Smooth muscle cell (in vitro differentiated cells): ENCODE measurements at regions not wholly inside any gene's neighbourhood (a gene's known extent, or its start where the extent isn't known, plus 50 kb on each side); places are given as distances from the start of the nearest gene placed in this dataset.

ENCODE experiments used
- DNase-seq: peaks from one replicate; lab custom pipeline; 2025; ENCODE audit not compliant: unreplicated experiment; lab: John Stamatoyannopoulos, UW
- H2AFZ ChIP-seq: fragments of 200-600 bp; sonication (generic); 2 replicates; pipeline ENCODE4 v1.6.0; 2016; ENCODE audit warnings: antibody characterized with exemption, low read depth, mild to moderate bottlenecking
- H3F3A ChIP-seq: fragments of 200-600 bp; sonication (generic); 2 replicates; pipeline ENCODE4 v1.6.0; 2017; ENCODE audit warnings: antibody characterized with exemption, low read depth
- H3K27ac ChIP-seq: fragments of 200-600 bp; sonication (generic); 2 replicates; pipeline ENCODE4 v1.5.1; 2016; ENCODE audit warnings: low read depth, mild to moderate bottlenecking
- H3K27me3 ChIP-seq: fragments of 200-600 bp; sonication (generic); 2 replicates; pipeline ENCODE4 v1.6.1; 2016; ENCODE audit warnings: low read depth, mild to moderate bottlenecking
- H3K36me3 ChIP-seq: fragments of 200-600 bp; sonication (generic); 2 replicates; pipeline ENCODE4 v1.5.1; 2016; ENCODE audit warnings: low read depth
- H3K4me1 ChIP-seq: fragments of 200-600 bp; sonication (generic); 2 replicates; pipeline ENCODE4 v1.5.1; 2016; ENCODE audit warnings: low read depth
- H3K4me2 ChIP-seq: fragments of 200-600 bp; sonication (generic); 2 replicates; pipeline ENCODE4 v1.6.0; 2016; ENCODE audit warnings: mild to moderate bottlenecking
- H3K4me3 ChIP-seq: fragments of 200-600 bp; sonication (generic); 2 replicates; pipeline ENCODE4 v1.5.1; 2016; ENCODE audit warnings: mild to moderate bottlenecking
- H3K79me2 ChIP-seq: fragments of 200-600 bp; sonication (generic); 2 replicates; pipeline ENCODE4 v1.6.0; 2016; ENCODE audit warnings: low read depth, mild to moderate bottlenecking
- H3K9ac ChIP-seq: fragments of 200-600 bp; sonication (generic); 2 replicates; pipeline ENCODE4 v1.6.0; 2016; ENCODE audit warnings: low read depth
- H3K9me3 ChIP-seq: fragments of 200-600 bp; sonication (generic); replicated peaks from 2 replicates; pipeline ENCODE4 v1.5.1; 2016; ENCODE audit warnings: low read depth
- H4K20me1 ChIP-seq: fragments of 200-600 bp; sonication (generic); 2 replicates; pipeline ENCODE4 v1.6.0; 2016; ENCODE audit warnings: low read depth
- CTCF ChIP-seq: fragments of 200-600 bp; sonication (generic); IDR thresholded peaks from 2 replicates; pipeline ENCODE4 v1.5.1; 2017; ENCODE audit warnings: borderline replicate concordance, mild to moderate bottlenecking, antibody characterized with exemption; ENCODE audit not compliant: insufficient read depth, poor library complexity, severe bottlenecking
- WGBS: methylation state at CpG from one replicate; pipeline ENCODE4 v1.1.7; 2016; ENCODE audit warnings: low lambda C conversion rate; 5-methylcytosine and 5-hydroxymethylcytosine counted together

- no peaks in the 10 kb centered on the region for H3K79me2 ChIP-seq
- no peaks in the 10 kb centered on the region for H3F3A ChIP-seq
- H3K4me1 ChIP-seq: peaks cover 3% of the 10 kb centered on the region
- no peaks in the 10 kb centered on the region for H3K36me3 ChIP-seq
- no peak for DNase-seq
- no peak overlapping the region for H2AFZ ChIP-seq
- WGBS: 66% methylated on average over 5 of the region's 5 CpGs
- H3K27ac ChIP-seq: no peak overlapping the region
- no peaks in the 10 kb centered on the region for H4K20me1 ChIP-seq
- H3K27me3 ChIP-seq: peaks cover 19% of the 10 kb centered on the region
- H3K4me2 ChIP-seq: no peak overlapping the region
- H3K4me3 ChIP-seq: no peak overlapping the region
- no peak overlapping the region for H3K9ac ChIP-seq
- no peaks in the 10 kb centered on the region for H3K9me3 ChIP-seq
- no peak for TF ChIP-seq CTCF
Measured at GRCh38 chr11:4213746-4214145, 119.1 kb downstream of the RRM1 start.

- no peaks in the 10 kb centered on the region for H3K79me2 ChIP-seq
- H3K4me2 ChIP-seq: peak overlapping the region; percentile 79
- no peak for TF ChIP-seq CTCF
- peaks cover 19% of the 10 kb centered on the region for H3K27me3 ChIP-seq
- H3K4me3 ChIP-seq: peak overlapping the region; percentile 36
- no peaks in the 10 kb centered on the region for H4K20me1 ChIP-seq
- H3K9me3 ChIP-seq: no peaks in the 10 kb centered on the region
- no peak for DNase-seq
- H3K9ac ChIP-seq: no peak overlapping the region
- H3K4me1 ChIP-seq: peaks cover 3% of the 10 kb centered on the region
- H3F3A ChIP-seq: no peaks in the 10 kb centered on the region
- no peak overlapping the region for H3K27ac ChIP-seq
- H2AFZ ChIP-seq: peak overlapping the region; percentile 73
- 16% methylated on average over 24 of the region's 24 CpGs for WGBS
- no peaks in the 10 kb centered on the region for H3K36me3 ChIP-seq
Measured at GRCh38 chr11:4211991-4212390, 117.4 kb downstream of the RRM1 start.

DNA sequence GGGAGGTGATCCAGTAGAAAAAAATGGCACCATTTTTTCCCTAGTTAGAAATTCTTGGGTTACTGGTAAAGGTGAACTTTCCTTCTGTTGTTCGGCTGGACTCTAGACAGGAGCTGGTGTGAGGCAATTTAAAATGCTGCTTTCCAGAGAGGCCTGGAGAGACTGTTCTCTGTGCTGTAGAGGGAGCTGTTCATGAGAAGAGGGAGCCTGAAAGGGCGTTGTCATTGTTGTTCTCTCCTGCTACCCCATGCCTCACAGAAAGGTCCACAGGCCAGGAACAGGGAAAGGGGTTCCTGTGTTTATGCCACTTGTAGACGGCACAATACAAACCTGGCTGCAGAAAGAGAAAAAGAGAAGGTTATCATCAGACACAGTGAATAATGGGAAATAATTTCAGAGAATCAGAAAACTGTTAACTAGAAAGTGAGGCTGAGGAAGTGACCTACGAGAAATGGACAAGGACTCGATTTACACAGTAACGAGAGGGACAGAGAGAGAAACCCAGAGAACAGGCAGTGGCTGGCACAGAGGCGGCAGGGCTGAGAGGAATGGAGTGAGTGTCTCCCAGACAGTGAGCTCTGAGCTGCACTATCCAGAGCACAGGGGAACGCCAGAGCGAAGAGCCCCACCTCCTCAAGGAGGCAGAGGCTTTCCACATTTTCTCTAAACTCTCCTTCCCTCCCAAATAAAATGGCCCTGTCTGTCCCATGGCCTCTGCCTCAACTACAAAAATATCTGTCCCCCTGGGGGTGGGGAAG lies 109.2 kb downstream of the RRM1 start:
- Histone ChIP-seq H3K9me3 (no peaks in the 10 kb centered on the region), H3K79me2 (no peaks in the 10 kb centered on the region), H3K4me1 (no peaks in the 10 kb centered on the region), H4K20me1 (no peaks in the 10 kb centered on the region), H3K36me3 (no peaks in the 10 kb centered on the region), H3K27me3 (no peaks in the 10 kb centered on the region), H3F3A (no peaks in the 10 kb centered on the region), H3K27ac (no peak overlapping the region), H3K4me2 (no peak overlapping the region), H2AFZ (no peak overlapping the region), H3K9ac (no peak overlapping the region), H3K4me3 (no peak overlapping the region)
- no peak for DNase-seq
- 88% methylated on average over 9 of the region's 9 CpGs for WGBS
- no peak for TF ChIP-seq CTCF

GRCh38 chr11:4202749-4203148 lies 108.2 kb downstream of the RRM1 start:
- H3K27ac ChIP-seq: no peak overlapping the region
- H3K79me2 ChIP-seq: no peaks in the 10 kb centered on the region
- no peaks in the 10 kb centered on the region for H4K20me1 ChIP-seq
- H3K9ac ChIP-seq: no peak overlapping the region
- H3K4me3 ChIP-seq: no peak overlapping the region
- H3K36me3 ChIP-seq: no peaks in the 10 kb centered on the region
- H3F3A ChIP-seq: no peaks in the 10 kb centered on the region
- TF ChIP-seq CTCF: no peak
- H3K4me1 ChIP-seq: no peaks in the 10 kb centered on the region
- H3K9me3 ChIP-seq: no peaks in the 10 kb centered on the region
- no peak for DNase-seq
- no peaks in the 10 kb centered on the region for H3K27me3 ChIP-seq
- no peak overlapping the region for H2AFZ ChIP-seq
- no peak overlapping the region for H3K4me2 ChIP-seq
